SH-SY5Y (cell line): ENCODE measurements at regions not wholly inside any gene's neighbourhood (a gene's known extent, or its start where the extent isn't known, plus 50 kb on each side); places are given as distances from the start of the nearest gene placed in this dataset.

Experiments
- GATA2 ChIP-seq: IDR thresholded peaks from 2 replicates; pipeline ENCODE4 v1.6.1; 2011; ENCODE audit warnings: mild to moderate bottlenecking, low read depth, low read length
- GATA3 ChIP-seq: IDR thresholded peaks from 2 replicates; pipeline ENCODE4 v1.6.1; 2011; ENCODE audit warnings: low read depth, mild to moderate bottlenecking, low read length, moderate library complexity

DNA sequence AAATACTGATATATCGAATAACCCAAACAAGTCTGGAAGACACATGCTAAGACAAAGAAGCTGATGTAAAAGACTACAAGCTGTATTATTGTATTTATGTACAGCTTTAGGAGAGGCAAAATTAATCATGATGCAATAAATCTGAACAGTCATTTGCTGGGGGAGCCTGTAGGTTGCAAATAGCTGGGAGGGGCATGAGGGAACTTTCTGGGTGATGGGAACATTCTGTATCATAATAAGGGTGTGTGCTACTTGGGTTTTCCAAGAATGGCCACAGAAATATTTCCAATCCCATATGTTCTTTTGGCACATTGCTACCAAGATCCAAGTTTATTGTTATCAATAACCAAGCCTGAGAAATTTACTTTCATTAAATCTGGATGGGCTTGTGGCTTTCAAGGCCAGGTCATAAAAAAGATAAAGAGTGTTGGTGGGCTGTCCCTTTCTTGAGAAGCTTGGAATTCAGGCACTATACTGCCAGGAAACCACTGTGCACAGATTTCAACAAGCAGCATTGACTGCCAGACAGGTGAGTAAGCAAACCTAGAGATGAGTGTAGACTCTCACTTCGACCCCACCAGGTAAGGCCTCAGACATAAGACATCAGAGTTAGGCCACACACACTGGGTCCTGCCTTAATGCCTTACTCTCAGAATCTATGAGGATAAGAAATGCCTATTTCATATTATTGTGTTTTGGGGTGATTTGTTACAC, 629.7 kb upstream of the FZD8 start:
- TF ChIP-seq GATA2 (no peak), GATA3 (no peak)

DNA sequence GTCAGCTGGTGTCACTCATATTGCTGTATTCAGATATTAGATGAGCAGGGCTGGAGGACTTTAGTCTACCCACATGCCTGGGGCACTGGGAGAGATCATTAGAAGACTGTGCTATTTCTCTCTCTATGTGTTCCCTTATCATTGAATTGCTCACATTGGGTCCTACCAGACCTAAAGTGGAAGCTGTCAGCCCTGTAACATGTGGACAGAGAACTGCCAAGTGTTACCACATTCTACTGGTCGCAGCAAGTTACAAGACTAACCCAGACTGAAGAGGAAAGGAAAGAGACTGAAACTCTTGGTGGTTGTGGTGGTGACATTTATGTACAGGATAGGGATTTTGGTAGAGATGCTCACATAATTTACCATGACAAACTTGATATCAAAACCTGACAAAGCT, 627.1 kb upstream of the FZD8 start:
- TF ChIP-seq GATA3 (no peak), GATA2 (no peak)

DNA sequence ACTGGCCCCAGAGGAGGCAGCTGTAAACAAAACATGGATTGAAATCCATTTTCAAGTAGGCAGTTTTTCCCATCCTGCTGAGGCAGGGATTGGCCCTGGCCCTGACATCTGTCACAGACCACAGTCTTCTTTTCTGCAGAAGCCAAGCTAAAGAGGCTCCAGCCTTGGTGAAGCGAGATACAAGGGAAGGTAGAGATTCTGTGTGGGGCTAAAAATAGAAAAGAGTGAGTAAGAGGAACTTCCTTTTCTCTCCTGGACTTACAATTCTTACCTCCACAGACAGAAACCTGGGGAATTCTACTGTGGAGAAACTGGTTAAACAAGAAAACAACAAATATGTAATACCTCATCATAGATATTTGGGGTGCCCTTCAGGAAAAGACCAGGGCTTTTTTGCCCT, 624.8 kb upstream of the FZD8 start:
- TF ChIP-seq GATA3, result no peak
- TF ChIP-seq GATA2, result no peak

DNA sequence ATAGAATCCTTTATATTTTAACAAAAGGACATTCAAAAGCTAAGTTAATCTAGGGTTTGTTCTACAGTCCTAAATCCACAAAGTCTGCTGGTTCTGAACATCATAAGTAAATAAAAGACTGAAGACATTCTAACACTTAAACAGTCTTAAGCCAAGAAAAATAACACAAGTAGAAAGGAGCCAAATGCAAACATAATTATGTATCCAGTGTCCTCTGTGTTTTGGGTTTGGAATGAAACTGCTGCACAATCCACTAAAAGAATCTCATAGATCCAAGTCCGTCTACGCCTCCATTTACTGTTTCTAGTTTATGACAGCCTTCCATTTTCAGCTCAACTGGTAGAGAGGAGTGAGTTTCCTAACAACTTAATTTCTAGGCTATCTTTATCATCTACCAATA, 623.6 kb upstream of the FZD8 start:
- no peak for TF ChIP-seq GATA3

DNA sequence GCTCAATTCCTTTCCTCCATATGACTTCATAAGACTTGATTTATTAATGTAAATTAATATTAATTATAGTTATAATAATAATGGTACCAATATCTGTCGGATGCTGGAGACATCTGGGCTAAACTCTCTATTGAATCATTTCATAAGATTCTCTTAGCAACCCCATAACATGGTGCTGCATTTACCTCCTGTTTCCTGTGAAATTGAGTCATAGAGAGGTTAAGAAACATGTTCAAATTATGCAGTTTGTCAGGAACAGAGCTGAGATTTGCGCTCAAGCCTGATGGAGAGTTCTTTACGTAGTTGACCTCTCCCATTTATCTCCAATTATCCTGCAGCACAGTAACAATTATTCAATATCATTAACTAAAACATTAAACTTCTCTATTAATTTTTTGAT, 621.8 kb upstream of the FZD8 start:
- TF ChIP-seq GATA3 (no peak), GATA2 (no peak)

DNA sequence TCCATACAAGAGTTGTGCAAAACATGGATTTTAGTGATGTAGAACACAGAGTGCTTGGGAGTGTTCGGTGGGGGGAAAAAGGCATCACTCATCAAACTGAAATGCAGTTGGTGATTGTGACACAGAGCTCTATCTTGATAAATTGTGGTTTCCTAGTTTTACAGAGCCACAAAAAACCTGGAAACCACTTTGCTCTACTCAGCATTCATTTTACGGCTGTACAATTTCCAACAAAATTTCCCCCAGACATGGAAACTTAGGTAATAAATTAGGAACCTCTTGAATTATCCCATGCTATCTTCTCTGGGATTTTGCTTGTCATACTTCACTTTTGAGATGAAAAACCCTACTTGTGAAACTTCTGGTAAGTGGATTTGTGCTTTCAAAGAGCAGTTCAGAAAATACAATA, 614.9 kb upstream of the FZD8 start:
- TF ChIP-seq GATA3 (no peak), GATA2 (no peak)

DNA sequence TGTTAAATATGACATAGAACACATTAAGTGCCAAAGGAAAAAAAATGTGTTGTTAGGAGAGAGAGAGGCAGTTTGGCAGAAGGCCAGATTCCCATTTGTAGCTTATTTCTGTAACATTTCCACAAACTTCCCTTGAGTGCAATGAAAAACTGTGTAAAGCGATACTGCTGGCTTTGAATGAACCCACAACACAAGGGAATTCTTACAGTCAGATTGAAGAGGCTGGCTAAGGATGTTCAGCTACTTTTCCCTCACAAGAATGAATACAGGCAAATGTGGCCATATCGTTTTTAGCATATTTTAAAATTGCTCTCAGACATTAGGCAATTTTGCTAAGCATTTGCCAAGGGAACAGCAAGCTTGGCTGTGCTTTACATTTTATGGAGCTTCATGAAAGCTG, 614.1 kb upstream of the FZD8 start:
- TF ChIP-seq GATA3 (no peak), GATA2 (no peak)

DNA sequence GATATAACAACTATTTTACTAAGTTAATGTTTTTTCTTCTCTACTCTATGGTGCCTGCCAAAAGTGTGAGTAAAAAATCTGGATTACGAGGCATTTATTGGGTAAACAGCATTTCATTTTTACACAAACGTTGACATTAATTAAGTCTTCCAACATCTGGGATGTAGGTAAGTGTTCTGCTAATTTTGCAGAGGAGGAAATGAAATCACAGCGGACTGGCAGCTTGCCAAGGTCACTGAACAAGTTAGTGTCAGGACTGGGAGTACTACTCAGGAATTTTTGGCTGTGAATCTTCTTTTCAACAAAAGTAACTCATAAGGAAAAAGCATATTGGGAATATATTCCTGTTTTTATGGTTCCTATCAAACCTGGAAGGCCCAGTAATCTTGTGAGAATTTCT, 612.1 kb upstream of the FZD8 start:
- TF ChIP-seq GATA2 (no peak), GATA3 (no peak)

DNA sequence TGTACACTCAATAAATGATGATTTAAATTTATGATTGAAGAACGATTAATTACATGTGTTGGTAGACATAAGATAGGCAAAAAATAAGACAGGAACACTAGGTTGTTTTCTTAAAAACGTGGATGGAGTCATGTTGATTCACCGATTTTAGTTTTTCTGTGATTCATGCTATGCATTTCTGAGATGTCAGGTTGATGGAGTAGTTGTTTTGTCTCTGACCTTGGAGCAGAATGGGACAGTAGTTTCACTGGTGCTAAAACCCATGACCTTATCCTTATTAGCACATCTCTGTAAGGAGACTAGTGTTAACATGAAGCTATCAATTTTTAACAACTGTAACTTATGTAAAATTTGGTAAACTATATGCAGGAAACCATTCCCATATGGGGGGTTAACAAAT, 611.6 kb upstream of the FZD8 start:
- TF ChIP-seq GATA3 (no peak), GATA2 (no peak)

DNA sequence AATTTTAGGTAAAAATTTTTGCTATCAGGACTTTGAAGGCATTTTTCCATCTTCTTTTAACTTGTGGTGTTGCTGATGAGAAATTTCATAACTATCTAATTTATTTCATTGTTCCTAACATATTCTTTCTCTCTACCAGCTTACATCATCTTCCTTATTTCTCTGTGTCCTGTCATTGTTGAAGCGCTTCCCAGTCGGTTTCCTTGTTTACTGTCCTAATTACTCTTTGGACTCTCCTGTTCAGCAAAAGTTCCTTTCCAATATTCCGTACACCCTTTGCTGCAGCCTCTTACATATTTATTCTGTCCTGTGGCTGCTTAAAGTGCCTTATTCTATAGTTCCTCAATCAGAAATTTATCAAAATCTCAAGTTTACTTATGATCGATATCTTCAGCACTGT, 609.0 kb upstream of the FZD8 start:
- TF ChIP-seq GATA2, result no peak
- TF ChIP-seq GATA3, result no peak

DNA sequence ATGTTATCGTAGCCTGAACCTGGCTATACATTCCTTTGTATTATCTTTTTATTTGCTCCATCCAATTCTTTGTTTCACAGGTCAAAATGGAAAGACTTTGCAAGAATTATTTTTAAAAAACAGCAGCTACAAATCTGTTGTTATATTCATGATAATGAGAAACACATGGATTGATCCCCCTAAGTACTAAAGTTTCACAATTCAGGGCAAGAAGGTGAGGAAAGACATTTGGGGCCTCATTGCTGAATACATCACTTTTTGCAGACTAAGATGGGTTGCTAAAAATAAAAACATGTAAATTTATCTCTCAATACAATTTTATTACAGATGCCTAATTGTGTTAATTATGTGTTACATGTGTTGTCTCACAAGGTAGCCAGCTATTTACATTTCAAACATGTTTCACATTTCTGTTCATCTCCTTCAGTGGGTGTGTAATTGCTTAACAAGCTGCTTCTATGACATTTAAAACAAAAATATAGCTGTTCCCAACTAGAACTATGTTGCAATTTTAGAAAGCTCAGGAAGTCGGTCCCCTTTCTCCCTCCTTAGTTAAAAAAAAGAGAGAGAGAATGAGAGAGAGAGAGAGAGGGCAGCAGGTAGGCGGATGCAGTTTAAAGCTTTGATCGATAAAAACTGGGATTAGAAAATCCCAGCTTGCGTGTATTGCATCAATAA, 606.3 kb upstream of the FZD8 start:
- TF ChIP-seq GATA3, result no peak
- no peak for TF ChIP-seq GATA2

DNA sequence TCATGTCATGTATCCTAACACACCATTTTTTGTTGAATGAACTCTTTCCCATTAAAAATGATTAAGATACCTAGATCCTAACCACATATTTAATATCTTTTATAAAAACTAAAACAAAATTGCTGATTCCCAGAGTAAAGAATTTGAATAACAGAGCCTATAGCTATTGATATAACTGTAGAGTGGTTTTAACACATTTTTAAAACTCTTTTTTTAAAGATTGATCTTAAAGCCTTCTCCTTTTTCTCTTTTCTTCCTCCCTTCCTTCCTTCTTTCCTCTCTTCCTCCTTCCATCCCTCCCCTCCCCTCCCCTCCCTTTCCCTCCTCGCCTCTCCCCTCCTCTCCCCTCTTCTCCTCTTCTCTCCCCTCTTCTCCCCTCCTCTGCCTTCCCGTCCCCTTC, 605.4 kb upstream of the FZD8 start:
- TF ChIP-seq GATA3, result no peak
- no peak for TF ChIP-seq GATA2

DNA sequence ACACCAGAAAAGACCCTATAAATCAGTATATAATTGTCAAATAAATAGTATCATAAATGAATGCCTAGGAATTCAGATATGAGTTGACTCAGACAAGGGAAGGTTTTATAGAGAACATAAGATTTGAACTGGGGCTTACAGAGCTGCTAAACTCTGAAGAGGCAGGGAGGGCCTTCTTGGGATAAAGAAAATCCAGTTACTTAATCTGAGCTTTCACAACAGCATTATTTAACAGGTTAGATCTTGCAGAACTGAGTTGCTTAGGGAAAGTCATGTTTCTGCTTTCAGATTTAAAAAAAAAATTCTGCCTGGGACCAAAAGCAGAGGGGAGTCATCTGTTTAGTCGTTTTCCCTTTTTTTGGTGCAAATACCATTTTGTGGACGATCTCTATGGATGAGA, 594.8 kb upstream of the FZD8 start:
- no peak for TF ChIP-seq GATA3
- no peak for TF ChIP-seq GATA2

DNA sequence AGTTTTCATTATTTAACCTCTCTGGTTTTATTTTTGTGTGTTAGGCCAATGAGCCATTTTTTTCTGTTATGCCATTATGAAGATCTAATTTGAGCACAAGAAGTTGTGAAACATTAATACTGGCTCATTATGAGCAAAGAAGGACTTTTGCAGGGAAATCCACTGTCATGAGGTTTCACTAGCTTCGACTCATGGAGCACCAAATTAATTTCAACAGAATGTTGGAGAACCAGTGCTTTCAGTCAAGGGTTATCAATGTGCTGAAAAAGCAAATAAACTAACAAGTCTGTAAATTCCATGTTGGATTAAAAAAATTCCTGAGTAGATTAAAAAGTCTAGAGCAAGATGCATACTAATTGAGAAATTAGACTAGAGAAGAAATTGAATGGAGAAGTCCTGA, 594.2 kb upstream of the FZD8 start:
- TF ChIP-seq GATA3, result no peak
- TF ChIP-seq GATA2, result no peak

DNA sequence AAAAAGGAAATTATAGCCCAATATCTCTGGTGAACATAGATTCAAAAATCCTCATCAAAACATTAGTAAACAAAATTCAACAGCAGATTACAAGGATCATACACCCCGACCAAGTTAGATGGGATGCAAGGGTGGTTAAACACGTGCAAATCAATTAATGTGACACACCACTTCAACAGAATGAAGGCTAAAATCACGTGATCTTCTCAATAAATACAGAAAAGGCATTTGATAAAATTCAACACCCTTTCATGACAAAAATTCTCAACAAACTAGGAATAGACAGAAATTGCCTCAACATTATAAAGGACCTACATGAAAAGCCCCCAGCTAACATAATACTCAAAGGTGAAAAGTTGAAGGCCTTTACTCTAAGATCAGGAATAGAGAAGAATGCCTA, 590.8 kb upstream of the FZD8 start:
- TF ChIP-seq GATA3 (no peak), GATA2 (no peak)

DNA sequence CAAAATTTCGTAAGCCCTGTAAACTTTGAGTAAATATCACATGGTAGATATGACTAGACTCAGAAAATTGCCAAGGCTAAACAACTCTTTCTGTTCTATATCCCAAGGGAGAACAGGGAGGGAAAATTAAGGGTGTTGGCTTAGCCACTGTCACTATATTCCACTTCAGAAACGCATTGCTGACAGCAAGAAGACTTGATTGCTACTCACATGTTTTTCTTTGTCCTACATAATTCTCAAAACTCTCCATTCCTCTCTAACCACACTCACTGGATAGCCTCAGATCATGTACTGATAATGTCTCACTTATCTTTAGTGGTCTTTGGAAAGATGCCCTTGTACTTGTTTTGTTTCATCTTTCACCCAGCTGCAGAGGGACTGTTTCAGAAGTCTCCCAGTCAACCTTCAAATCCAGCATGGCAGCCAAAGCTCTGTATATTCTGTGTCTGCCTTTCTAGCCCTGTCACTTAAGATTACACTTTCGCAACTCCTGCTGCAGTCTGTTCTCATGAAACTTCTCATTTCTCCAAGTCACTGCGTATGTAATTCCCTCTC, 582.4 kb upstream of the FZD8 start:
- TF ChIP-seq GATA2 (no peak), GATA3 (no peak)
